ENCODE measurements at regions not wholly inside any gene's neighbourhood (a gene's known extent, or its start where the extent isn't known, plus 50 kb on each side); places are given as distances from the start of the nearest gene placed in this dataset.
A peak's percentile ranks its signal among the peaks of the same experiment; 100 is the strongest.

- no peaks in the 10 kb centered on the region for H3K4me1 ChIP-seq (ENCODE audit: insufficient read depth, low read length)
- Mint-ChIP-seq H3K4me1 (no peaks in the 10 kb centered on the region), H3K9me3 (peaks cover 13 to 27% (median 20%) of the 10 kb centered on the region in 5 donors), H3K36me3 (peaks cover 0 to 24% (median 0%) of the 10 kb centered on the region in 3 donors), H3K27ac (no peak overlapping the region), H3K27me3 (peaks cover 17 to 20% of the 10 kb centered on the region in 2 donors), H3K4me3 (no peak overlapping the region)
- POLR2A ChIA-PET: interaction anchor here (0.6 kb wide), 1 partner anchor 112 kb away, joined by 4 read pairs; no protein-coding TSS in a partner anchor
- no peaks in the 10 kb centered on the region for H3K9me3 ChIP-seq (ENCODE audit: low read length)
- H3K27ac ChIP-seq (ENCODE audit: low read depth, low read length): no peak overlapping the region
- no peaks in the 10 kb centered on the region for H3K27me3 ChIP-seq (ENCODE audit: insufficient read depth, low read length, poor library complexity, severe bottlenecking)
- no peak for DNase-seq
- CTCF ChIA-PET: interaction anchor here (1.0 kb wide), 1 partner anchor 10 kb away, joined by 4 read pairs; no protein-coding TSS in a partner anchor
- no peak overlapping the region for H3K4me3 ChIP-seq (ENCODE audit: low read length)
- no peaks in the 10 kb centered on the region for H3K36me3 ChIP-seq (ENCODE audit: insufficient read depth, low read length)
These were observed 71.9 kb upstream of the CTNNB1 start for GRCh38 chr3:41127414-41127813.

- H3K27me3 Mint-ChIP-seq: peaks cover 13 to 14% of the 10 kb centered on the region in 2 donors
- ChIA-PET CTCF (no interaction called here), POLR2A (no interaction called here)
- Histone ChIP-seq H3K9me3 (ENCODE audit: low read length) (no peaks in the 10 kb centered on the region), H3K4me1 (ENCODE audit: insufficient read depth, low read length) (no peaks in the 10 kb centered on the region), H3K27ac (ENCODE audit: low read depth, low read length) (no peak overlapping the region), H3K4me3 (ENCODE audit: low read length) (no peak overlapping the region), H3K36me3 (ENCODE audit: insufficient read depth, low read length) (no peaks in the 10 kb centered on the region), H3K27me3 (ENCODE audit: insufficient read depth, low read length, poor library complexity, severe bottlenecking) (no peaks in the 10 kb centered on the region)
- no peak overlapping the region for H3K27ac Mint-ChIP-seq
- H3K4me3 Mint-ChIP-seq: no peak overlapping the region
- peaks cover 0 to 24% (median 3%) of the 10 kb centered on the region in 3 donors for H3K36me3 Mint-ChIP-seq
- no peaks in the 10 kb centered on the region for H3K4me1 Mint-ChIP-seq
- H3K9me3 Mint-ChIP-seq: peaks cover 13 to 27% (median 20%) of the 10 kb centered on the region in 5 donors
- no peak for DNase-seq
These were observed 69.6 kb upstream of the CTNNB1 start for GRCh38 chr3:41129731-41130130.

- H3K36me3 Mint-ChIP-seq: peaks cover 0 to 16% (median 3%) of the 10 kb centered on the region in 3 donors
- H3K9me3 Mint-ChIP-seq: peaks cover 13 to 27% (median 20%) of the 10 kb centered on the region in 5 donors
- Histone ChIP-seq H3K27ac (ENCODE audit: low read depth, low read length) (no peak overlapping the region), H3K4me1 (ENCODE audit: insufficient read depth, low read length) (no peaks in the 10 kb centered on the region), H3K27me3 (ENCODE audit: insufficient read depth, low read length, poor library complexity, severe bottlenecking) (no peaks in the 10 kb centered on the region), H3K4me3 (ENCODE audit: low read length) (no peak overlapping the region), H3K36me3 (ENCODE audit: insufficient read depth, low read length) (no peaks in the 10 kb centered on the region), H3K9me3 (ENCODE audit: low read length) (no peaks in the 10 kb centered on the region)
- H3K4me3 Mint-ChIP-seq: no peak overlapping the region
- no peak for DNase-seq
- no peaks in the 10 kb centered on the region for H3K4me1 Mint-ChIP-seq
- ChIA-PET POLR2A (no interaction called here), CTCF (no interaction called here)
- peaks cover 0 to 18% of the 10 kb centered on the region in 2 donors for H3K27me3 Mint-ChIP-seq
- H3K27ac Mint-ChIP-seq: no peak overlapping the region
These were observed 68.1 kb upstream of the CTNNB1 start for GRCh38 chr3:41131224-41131623.

GRCh38 chr3:41137686-41138111, 61.6 kb upstream of the CTNNB1 start:
- POLR2A ChIA-PET: no interaction called here
- Mint-ChIP-seq H3K27ac (peak overlapping the region in 1 of 8 donors; percentile 58), H3K36me3 (peaks cover 0 to 3% (median 0%) of the 10 kb centered on the region in 3 donors), H3K27me3 (peaks cover 8 to 13% of the 10 kb centered on the region in 2 donors), H3K4me3 (no peak overlapping the region), H3K9me3 (peaks cover 0 to 3% (median 0%) of the 10 kb centered on the region in 5 donors), H3K4me1 (peaks cover 0 to 4% (median 0%) of the 10 kb centered on the region in 3 donors)
- no peak overlapping the region for H3K4me3 ChIP-seq (ENCODE audit: low read length)
- H3K27ac ChIP-seq (ENCODE audit: low read depth, low read length): no peak overlapping the region
- H3K27me3 ChIP-seq (ENCODE audit: insufficient read depth, low read length, poor library complexity, severe bottlenecking): no peaks in the 10 kb centered on the region
- CTCF ChIA-PET: interaction anchor here (1.6 kb wide), 1 partner anchor 11 kb away, joined by 3 read pairs; no protein-coding TSS in a partner anchor
- DNase-seq: no peak
- H3K4me1 ChIP-seq (ENCODE audit: insufficient read depth, low read length): no peaks in the 10 kb centered on the region
- no peaks in the 10 kb centered on the region for H3K36me3 ChIP-seq (ENCODE audit: insufficient read depth, low read length)
- no peaks in the 10 kb centered on the region for H3K9me3 ChIP-seq (ENCODE audit: low read length)

- CTCF ChIA-PET: interaction anchor here (1.6 kb wide), 1 partner anchor 12 kb away, joined by 3 read pairs; no protein-coding TSS in a partner anchor
- Histone ChIP-seq H3K4me3 (ENCODE audit: low read length) (no peak overlapping the region), H3K27ac (ENCODE audit: low read depth, low read length) (no peak overlapping the region), H3K27me3 (ENCODE audit: insufficient read depth, low read length, poor library complexity, severe bottlenecking) (no peaks in the 10 kb centered on the region), H3K9me3 (ENCODE audit: low read length) (no peaks in the 10 kb centered on the region), H3K36me3 (ENCODE audit: insufficient read depth, low read length) (no peaks in the 10 kb centered on the region), H3K4me1 (ENCODE audit: insufficient read depth, low read length) (no peaks in the 10 kb centered on the region)
- Mint-ChIP-seq H3K27ac (no peak overlapping the region), H3K4me3 (no peak overlapping the region), H3K36me3 (peaks cover 0 to 1% (median 0%) of the 10 kb centered on the region in 3 donors), H3K9me3 (peaks cover 0 to 3% (median 0%) of the 10 kb centered on the region in 5 donors), H3K4me1 (peaks cover 0 to 4% (median 0%) of the 10 kb centered on the region in 3 donors), H3K27me3 (peaks cover 8 to 17% of the 10 kb centered on the region in 2 donors)
- POLR2A ChIA-PET: no interaction called here
- no peak for DNase-seq
These were observed 61.2 kb upstream of the CTNNB1 start for GRCh38 chr3:41138146-41138545.

GRCh38 chr3:41138601-41139000, 60.7 kb upstream of the CTNNB1 start:
- H3K4me1 Mint-ChIP-seq: peaks cover 0 to 4% (median 0%) of the 10 kb centered on the region in 3 donors
- peaks cover 0 to 3% (median 0%) of the 10 kb centered on the region in 5 donors for H3K9me3 Mint-ChIP-seq
- peak overlapping the region in 1 of 8 donors; percentile 9 for H3K27ac Mint-ChIP-seq
- Histone ChIP-seq H3K27ac (ENCODE audit: low read depth, low read length) (no peak overlapping the region), H3K9me3 (ENCODE audit: low read length) (no peaks in the 10 kb centered on the region), H3K27me3 (ENCODE audit: insufficient read depth, low read length, poor library complexity, severe bottlenecking) (no peaks in the 10 kb centered on the region), H3K4me3 (ENCODE audit: low read length) (no peak overlapping the region), H3K36me3 (ENCODE audit: insufficient read depth, low read length) (no peaks in the 10 kb centered on the region), H3K4me1 (ENCODE audit: insufficient read depth, low read length) (no peaks in the 10 kb centered on the region)
- peaks cover 0 to 1% (median 0%) of the 10 kb centered on the region in 3 donors for H3K36me3 Mint-ChIP-seq
- ChIA-PET CTCF (interaction anchor here (1.6 kb wide), 1 partner anchor 12 kb away, joined by 3 read pairs; no protein-coding TSS in a partner anchor), POLR2A (no interaction called here)
- peaks cover 8 to 18% of the 10 kb centered on the region in 2 donors for H3K27me3 Mint-ChIP-seq
- DNase-seq: no peak
- no peak overlapping the region for H3K4me3 Mint-ChIP-seq

GRCh38 chr3:41140242-41140641, 59.1 kb upstream of the CTNNB1 start:
- no peaks in the 10 kb centered on the region for H3K36me3 ChIP-seq (ENCODE audit: insufficient read depth, low read length)
- no peak overlapping the region for H3K4me3 ChIP-seq (ENCODE audit: low read length)
- H3K27me3 Mint-ChIP-seq: peaks cover 5 to 23% of the 10 kb centered on the region in 2 donors
- H3K9me3 Mint-ChIP-seq: peaks cover 0 to 3% (median 0%) of the 10 kb centered on the region in 5 donors
- H3K27me3 ChIP-seq (ENCODE audit: insufficient read depth, low read length, poor library complexity, severe bottlenecking): no peaks in the 10 kb centered on the region
- H3K4me3 Mint-ChIP-seq: no peak overlapping the region
- ChIA-PET POLR2A (no interaction called here), CTCF (interaction anchor here (1.4 kb wide), 1 partner anchor 23 kb away, joined by 3 read pairs; no protein-coding TSS in a partner anchor)
- no peak overlapping the region for H3K27ac ChIP-seq (ENCODE audit: low read depth, low read length)
- H3K4me1 Mint-ChIP-seq: peaks cover 0 to 4% (median 0%) of the 10 kb centered on the region in 3 donors
- no peak for DNase-seq
- H3K27ac Mint-ChIP-seq: no peak overlapping the region
- no peaks in the 10 kb centered on the region for H3K9me3 ChIP-seq (ENCODE audit: low read length)
- no peaks in the 10 kb centered on the region for H3K36me3 Mint-ChIP-seq
- H3K4me1 ChIP-seq (ENCODE audit: insufficient read depth, low read length): no peaks in the 10 kb centered on the region

- Histone ChIP-seq H3K27ac (ENCODE audit: low read depth, low read length) (no peak overlapping the region), H3K27me3 (ENCODE audit: insufficient read depth, low read length, poor library complexity, severe bottlenecking) (no peaks in the 10 kb centered on the region), H3K4me3 (ENCODE audit: low read length) (no peak overlapping the region), H3K36me3 (ENCODE audit: insufficient read depth, low read length) (no peaks in the 10 kb centered on the region), H3K9me3 (ENCODE audit: low read length) (no peaks in the 10 kb centered on the region), H3K4me1 (ENCODE audit: insufficient read depth, low read length) (no peaks in the 10 kb centered on the region)
- DNase-seq: no peak
- Mint-ChIP-seq H3K4me1 (peaks cover 0 to 4% (median 0%) of the 10 kb centered on the region in 3 donors), H3K36me3 (no peaks in the 10 kb centered on the region), H3K9me3 (peaks cover 0 to 8% (median 5%) of the 10 kb centered on the region in 5 donors), H3K27ac (no peak overlapping the region), H3K4me3 (no peak overlapping the region), H3K27me3 (peaks cover 4 to 23% of the 10 kb centered on the region in 2 donors)
- ChIA-PET CTCF (no interaction called here), POLR2A (no interaction called here)
These were observed 57.7 kb upstream of the CTNNB1 start for GRCh38 chr3:41141433-41142167.
